HG03135 (cell line): ENCODE measurements at regions not wholly inside any gene's neighbourhood (a gene's known extent, or its start where the extent isn't known, plus 50 kb on each side); places are given as distances from the start of the nearest gene placed in this dataset.

Experiments
- ATAC-seq: cut with Tn5 transposase; IDR thresholded peaks from one replicate; pipeline ENCODE4 v1.9.1; 2021; ENCODE audit warnings: mild to moderate bottlenecking, moderate library complexity; ENCODE audit not compliant: unreplicated experiment

- ATAC-seq: no peak
Observed at GRCh38 chr2:4134551-4135550, 431.5 kb downstream of the DCDC2C start.

GRCh38 chr2:4135765-4136164, 432.4 kb downstream of the DCDC2C start:
- ATAC-seq: no peak

GRCh38 chr2:4139316-4139715, 435.9 kb downstream of the DCDC2C start:
- no peak for ATAC-seq

GRCh38 chr2:4139731-4140130, 436.4 kb downstream of the DCDC2C start:
- no peak for ATAC-seq

GRCh38 chr2:4140281-4140970, 437.1 kb downstream of the DCDC2C start:
- ATAC-seq: no peak

GRCh38 chr2:4144731-4145130, 441.4 kb downstream of the DCDC2C start:
- no peak for ATAC-seq

- no peak for ATAC-seq
Observed at GRCh38 chr2:4151521-4151920, 448.1 kb downstream of the DCDC2C start.

- ATAC-seq: no peak
Observed at GRCh38 chr2:4152051-4152450, 448.7 kb downstream of the DCDC2C start.

- no peak for ATAC-seq
Observed at GRCh38 chr2:4168834-4169233, 465.5 kb downstream of the DCDC2C start.

- no peak for ATAC-seq
Observed at GRCh38 chr2:4174796-4175195, 471.4 kb downstream of the DCDC2C start.

GRCh38 chr2:4175343-4175742, 472.0 kb downstream of the DCDC2C start:
- ATAC-seq: no peak

GRCh38 chr2:4180631-4181030, 477.3 kb downstream of the DCDC2C start:
- no peak for ATAC-seq

- ATAC-seq: no peak
Observed at GRCh38 chr2:4181062-4181461, 477.7 kb downstream of the DCDC2C start.

- no peak for ATAC-seq
Observed at GRCh38 chr2:4188561-4188960, 485.2 kb downstream of the DCDC2C start.

- ATAC-seq: no peak
Observed at GRCh38 chr2:4190548-4190947, 487.2 kb downstream of the DCDC2C start.

GRCh38 chr2:4192119-4192518, 488.7 kb downstream of the DCDC2C start:
- no peak for ATAC-seq

GRCh38 chr2:4214444-4215205, 511.2 kb downstream of the DCDC2C start:
- no peak for ATAC-seq

GRCh38 chr2:4217737-4218136, 514.4 kb downstream of the DCDC2C start:
- ATAC-seq: no peak

- ATAC-seq: no peak
Observed at GRCh38 chr2:4219101-4219500, 515.7 kb downstream of the DCDC2C start.

- ATAC-seq: no peak
Observed at GRCh38 chr2:4219571-4219970, 516.2 kb downstream of the DCDC2C start.

- no peak for ATAC-seq
Observed at GRCh38 chr2:4221434-4221833, 518.1 kb downstream of the DCDC2C start.
